CD4-positive, alpha-beta T cell (primary cell): ENCODE measurements at regions not wholly inside any gene's neighbourhood (a gene's known extent, or its start where the extent isn't known, plus 50 kb on each side); places are given as distances from the start of the nearest gene placed in this dataset.

Experiments
- ATAC-seq: fragments of 200-7000 bp; cut with Tn5 transposase; one replicate; pipeline ENCODE4 v1.10.0; 2022; ENCODE audit warnings: mild to moderate bottlenecking; ENCODE audit not compliant: poor library complexity
- CTCF ChIA-PET: fragments of 350-600 bp; sonication (Branson Sonifier 250); formaldehyde crosslinking; loops from one replicate; lab custom pipeline; 2021; ENCODE audit warnings: antibody characterized with exemption, inconsistent platforms; lab: Charles Lee
- POLR2A ChIA-PET: fragments of 350-600 bp; sonication (Branson Sonifier 250); formaldehyde crosslinking; loops from one replicate; lab custom pipeline; 2021; ENCODE audit warnings: antibody characterized with exemption, inconsistent platforms; lab: Charles Lee
- DNase-seq, 14 experiments: peaks; one replicate each; pipeline ENCODE4 v3.0.0-alpha.2; 2013 to 2020; ENCODE audit warnings: mixed read lengths in 2 of 14
- H3K27ac ChIP-seq, 2 donors: one replicate each; pipeline versions ENCODE4 v1.5.1 to v1.7.0; 2013; ENCODE audit warnings: low read length in 2 of 2, low read depth in 1 of 2, mild to moderate bottlenecking in 1 of 2
- H3K27me3 ChIP-seq, 2 experiments: 1 replicate in 1 of 2; 2 replicates in 1 of 2; pipeline versions ENCODE4 v1.6.1 to v1.7.0; 2013; ENCODE audit warnings: low read length in 2 of 2, control low read depth in 1 of 2, mild to moderate bottlenecking in 1 of 2, moderate library complexity in 1 of 2; ENCODE audit not compliant: insufficient read depth in 2 of 2, control insufficient read depth in 1 of 2
- H3K36me3 ChIP-seq: one replicate; pipeline ENCODE4 v1.6.1; 2013; ENCODE audit warnings: low read length, control low read depth; ENCODE audit not compliant: insufficient read depth
- H3K4me1 ChIP-seq: one replicate; pipeline ENCODE4 v1.6.1; 2013; ENCODE audit warnings: low read length, control low read depth; ENCODE audit not compliant: insufficient read depth
- H3K4me3 ChIP-seq: one replicate; pipeline ENCODE4 v1.5.1; 2013; ENCODE audit warnings: mild to moderate bottlenecking, low read length, moderate library complexity
- H3K9me3 ChIP-seq, 2 experiments: 1 replicate in 1 of 2; 2 replicates in 1 of 2; pipeline versions ENCODE4 v1.6.1 to v1.7.0; 2013; ENCODE audit warnings: low read length in 2 of 2, mild to moderate bottlenecking in 2 of 2, control low read depth in 1 of 2, moderate library complexity in 1 of 2; ENCODE audit not compliant: control insufficient read depth in 1 of 2, insufficient read depth in 1 of 2
- H3K27ac Mint-ChIP-seq: one replicate; pipeline ENCODE4 v1.8.0; 2020; ENCODE audit warnings: mixed read lengths
- H3K27me3 Mint-ChIP-seq: one replicate; pipeline ENCODE4 v1.8.0; 2021; ENCODE audit warnings: mixed read lengths
- H3K36me3 Mint-ChIP-seq: one replicate; pipeline ENCODE4 v1.8.0; 2021; ENCODE audit warnings: low read depth, mixed read lengths
- H3K4me1 Mint-ChIP-seq: one replicate; pipeline ENCODE4 v1.8.0; 2021; ENCODE audit warnings: low read depth, mixed read lengths
- H3K4me3 Mint-ChIP-seq: one replicate; pipeline ENCODE4 v1.8.0; 2020; ENCODE audit warnings: mild to moderate bottlenecking, mixed read lengths
- H3K9me3 Mint-ChIP-seq: one replicate; pipeline ENCODE4 v1.8.0; 2020; ENCODE audit warnings: mixed read lengths
- intact Hi-C, 2 experiments: fragments of 100-400 bp; cut with DNase I in 1 of 2; cut with micrococcal nuclease in 1 of 2; formaldehyde crosslinking; loops; one replicate each; pipeline versions ENCODE4 v1.15.1 to v1.9.0; 2023 to 2025; cut with DNase I, micrococcal nuclease
- TF ChIP-seq, protein P1 (sequence below): fragments of 200-600 bp; IDR thresholded peaks from one replicate; pipeline ENCODE4 v1.8.0; 2022; ENCODE audit warnings: antibody characterized with exemption, mild to moderate bottlenecking

DNA sequence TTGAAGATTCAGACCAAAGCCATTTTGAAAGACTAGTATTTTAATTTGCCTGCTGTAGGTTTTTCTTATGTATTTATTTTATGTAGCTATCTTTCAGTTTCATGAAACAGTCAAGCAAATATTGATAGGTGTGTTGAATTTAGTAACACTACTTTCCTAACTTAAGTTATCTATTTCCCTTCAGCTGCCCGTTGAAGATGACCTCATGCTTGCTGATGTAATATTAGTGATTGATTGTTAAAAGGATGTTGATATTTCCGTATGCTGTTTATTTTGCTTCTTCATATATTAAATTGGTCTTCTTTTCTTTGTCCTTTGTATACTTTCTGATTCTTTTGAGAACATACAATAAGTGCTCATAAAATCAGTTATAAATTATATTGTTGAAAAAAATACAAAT, 86.8 kb upstream of the CHORDC1 start:
- H3K9me3 Mint-ChIP-seq, result no peaks in the 10 kb centered on the region
- Histone ChIP-seq H3K4me3 (no peak overlapping the region), H3K27me3 (no peaks in the 10 kb centered on the region), H3K4me1 (no peaks in the 10 kb centered on the region), H3K36me3 (no peaks in the 10 kb centered on the region), H3K27ac (no peak overlapping the region), H3K9me3 (no peaks in the 10 kb centered on the region)
- intact Hi-C loops, result no loop called here
- H3K36me3 Mint-ChIP-seq, result no peaks in the 10 kb centered on the region
- no peak for ATAC-seq
- H3K4me1 Mint-ChIP-seq, result no peaks in the 10 kb centered on the region
- TF ChIP-seq, protein P1, sequence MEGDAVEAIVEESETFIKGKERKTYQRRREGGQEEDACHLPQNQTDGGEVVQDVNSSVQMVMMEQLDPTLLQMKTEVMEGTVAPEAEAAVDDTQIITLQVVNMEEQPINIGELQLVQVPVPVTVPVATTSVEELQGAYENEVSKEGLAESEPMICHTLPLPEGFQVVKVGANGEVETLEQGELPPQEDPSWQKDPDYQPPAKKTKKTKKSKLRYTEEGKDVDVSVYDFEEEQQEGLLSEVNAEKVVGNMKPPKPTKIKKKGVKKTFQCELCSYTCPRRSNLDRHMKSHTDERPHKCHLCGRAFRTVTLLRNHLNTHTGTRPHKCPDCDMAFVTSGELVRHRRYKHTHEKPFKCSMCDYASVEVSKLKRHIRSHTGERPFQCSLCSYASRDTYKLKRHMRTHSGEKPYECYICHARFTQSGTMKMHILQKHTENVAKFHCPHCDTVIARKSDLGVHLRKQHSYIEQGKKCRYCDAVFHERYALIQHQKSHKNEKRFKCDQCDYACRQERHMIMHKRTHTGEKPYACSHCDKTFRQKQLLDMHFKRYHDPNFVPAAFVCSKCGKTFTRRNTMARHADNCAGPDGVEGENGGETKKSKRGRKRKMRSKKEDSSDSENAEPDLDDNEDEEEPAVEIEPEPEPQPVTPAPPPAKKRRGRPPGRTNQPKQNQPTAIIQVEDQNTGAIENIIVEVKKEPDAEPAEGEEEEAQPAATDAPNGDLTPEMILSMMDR, result no peak
- H3K27ac Mint-ChIP-seq, result no peak overlapping the region
- CTCF ChIA-PET, result no interaction called here
- DNase-seq, result no peak
- H3K4me3 Mint-ChIP-seq, result no peak overlapping the region
- no peaks in the 10 kb centered on the region for H3K27me3 Mint-ChIP-seq
- POLR2A ChIA-PET, result no interaction called here

DNA sequence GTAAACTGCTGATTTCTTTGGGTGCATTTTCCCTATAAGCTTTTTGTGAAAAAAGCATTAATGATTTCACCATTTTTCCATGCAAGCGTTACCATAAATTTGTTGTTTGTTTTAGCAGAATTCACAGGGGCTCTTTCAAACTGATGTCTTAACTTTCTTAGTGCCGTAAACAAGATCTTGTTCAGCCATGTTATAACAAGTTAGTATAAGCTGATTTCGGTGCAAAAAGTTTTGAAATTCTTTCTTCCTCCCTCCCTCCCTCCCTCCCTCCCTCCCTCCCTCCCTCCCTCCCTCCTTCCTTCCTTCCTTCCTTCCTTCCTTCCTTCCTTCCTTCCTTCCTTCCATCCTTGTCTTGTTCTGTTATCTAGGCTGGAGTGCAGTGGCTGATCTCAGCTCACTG, 71.7 kb upstream of the CHORDC1 start:
- Mint-ChIP-seq H3K27me3 (peaks cover 5% of the 10 kb centered on the region), H3K36me3 (no peaks in the 10 kb centered on the region), H3K9me3 (no peaks in the 10 kb centered on the region), H3K4me1 (no peaks in the 10 kb centered on the region), H3K27ac (no peak overlapping the region), H3K4me3 (no peak overlapping the region)
- TF ChIP-seq, protein P1, result no peak
- Histone ChIP-seq H3K27me3 (no peaks in the 10 kb centered on the region), H3K9me3 (no peaks in the 10 kb centered on the region), H3K27ac (no peak overlapping the region), H3K4me1 (no peaks in the 10 kb centered on the region), H3K36me3 (no peaks in the 10 kb centered on the region), H3K4me3 (no peak overlapping the region)
- intact Hi-C loops, result no loop called here
- ATAC-seq, result no peak
- DNase-seq, result no peak
- CTCF ChIA-PET, result no interaction called here
- POLR2A ChIA-PET, result no interaction called here

DNA sequence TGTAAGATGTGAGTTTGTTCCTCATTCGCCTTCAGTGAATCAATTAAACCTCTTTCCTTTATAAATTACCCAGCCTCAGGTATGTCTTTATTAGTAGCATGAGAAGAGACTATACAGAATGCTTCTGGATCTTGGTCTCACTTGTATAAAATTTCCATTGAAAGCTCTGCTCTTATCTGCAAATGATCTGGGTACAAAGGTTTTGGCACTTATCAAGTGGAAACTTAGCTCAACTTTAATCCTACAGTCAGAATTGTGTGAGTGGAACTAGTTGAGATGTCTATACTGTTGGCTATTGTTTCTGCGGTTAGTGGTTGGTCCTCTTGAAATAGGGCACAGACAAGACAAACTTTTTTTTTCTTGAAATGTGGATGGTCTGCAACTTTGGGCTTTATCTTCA, 71.2 kb upstream of the CHORDC1 start:
- Histone ChIP-seq H3K36me3 (no peaks in the 10 kb centered on the region), H3K27ac (no peak overlapping the region), H3K4me1 (no peaks in the 10 kb centered on the region), H3K9me3 (no peaks in the 10 kb centered on the region), H3K4me3 (no peak overlapping the region), H3K27me3 (no peaks in the 10 kb centered on the region)
- Mint-ChIP-seq H3K36me3 (no peaks in the 10 kb centered on the region), H3K27me3 (peaks cover 5% of the 10 kb centered on the region), H3K4me1 (no peaks in the 10 kb centered on the region), H3K27ac (no peak overlapping the region), H3K4me3 (no peak overlapping the region), H3K9me3 (no peaks in the 10 kb centered on the region)
- no peak for DNase-seq
- CTCF ChIA-PET, result no interaction called here
- ATAC-seq, result no peak
- TF ChIP-seq, protein P1, result no peak
- intact Hi-C loops, result no loop called here
- POLR2A ChIA-PET, result no interaction called here
